ENCODE measurements at regions not wholly inside any gene's neighbourhood (a gene's known extent, or its start where the extent isn't known, plus 50 kb on each side); places are given as distances from the start of the nearest gene placed in this dataset.

DNA sequence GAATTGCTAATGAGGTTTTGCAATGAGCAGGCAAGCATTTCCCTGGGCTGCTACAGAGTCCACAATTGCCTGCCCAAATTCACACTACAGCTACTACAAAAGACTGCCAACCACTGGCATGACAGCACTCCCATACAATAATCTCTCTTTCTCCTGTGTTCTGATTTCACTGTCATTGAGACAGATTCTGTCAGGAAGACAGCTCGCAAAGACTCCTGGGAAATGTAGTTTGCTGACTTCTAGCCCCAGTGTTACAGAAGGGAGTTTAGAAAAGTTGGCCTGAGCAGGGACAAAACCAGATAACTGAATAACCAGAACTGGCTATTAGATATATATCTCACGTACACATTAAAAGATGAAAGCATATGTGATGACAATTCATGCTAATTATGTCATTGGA is 1231.3 kb upstream of the PRKX start:
- H3K9ac ChIP-seq (ENCODE audit: low read depth, low read length, poor library complexity, severe bottlenecking) = no peak overlapping the region
- H3K9me3 ChIP-seq (ENCODE audit: insufficient read depth, low read depth, low read length) = no peaks in the 10 kb centered on the region
- H3K4me3 ChIP-seq (ENCODE audit: low read length, poor library complexity, severe bottlenecking) = no peak overlapping the region
- no peaks in the 10 kb centered on the region for H3K36me3 ChIP-seq (ENCODE audit: insufficient read depth, low read length)
- no peaks in the 10 kb centered on the region for H3K79me2 ChIP-seq (ENCODE audit: insufficient read depth, low read length)
- H3K4me2 ChIP-seq (ENCODE audit: low read depth, low read length, poor library complexity, severe bottlenecking) = no peak overlapping the region
- H3K27me3 ChIP-seq (ENCODE audit: insufficient read depth, low read length, poor library complexity, severe bottlenecking) = no peaks in the 10 kb centered on the region
- no peak overlapping the region for H2AFZ ChIP-seq (ENCODE audit: low read length)
- H3F3A ChIP-seq (ENCODE audit: low read depth) = no peaks in the 10 kb centered on the region
- no peaks in the 10 kb centered on the region for H4K20me1 ChIP-seq (ENCODE audit: insufficient read depth, low read length, poor library complexity, severe bottlenecking)
- no peak for TF ChIP-seq EZH2phosphoT487 (IDR thresholded peaks at IDR 0.05; ENCODE audit: borderline replicate concordance)
- TF ChIP-seq, protein P1, sequence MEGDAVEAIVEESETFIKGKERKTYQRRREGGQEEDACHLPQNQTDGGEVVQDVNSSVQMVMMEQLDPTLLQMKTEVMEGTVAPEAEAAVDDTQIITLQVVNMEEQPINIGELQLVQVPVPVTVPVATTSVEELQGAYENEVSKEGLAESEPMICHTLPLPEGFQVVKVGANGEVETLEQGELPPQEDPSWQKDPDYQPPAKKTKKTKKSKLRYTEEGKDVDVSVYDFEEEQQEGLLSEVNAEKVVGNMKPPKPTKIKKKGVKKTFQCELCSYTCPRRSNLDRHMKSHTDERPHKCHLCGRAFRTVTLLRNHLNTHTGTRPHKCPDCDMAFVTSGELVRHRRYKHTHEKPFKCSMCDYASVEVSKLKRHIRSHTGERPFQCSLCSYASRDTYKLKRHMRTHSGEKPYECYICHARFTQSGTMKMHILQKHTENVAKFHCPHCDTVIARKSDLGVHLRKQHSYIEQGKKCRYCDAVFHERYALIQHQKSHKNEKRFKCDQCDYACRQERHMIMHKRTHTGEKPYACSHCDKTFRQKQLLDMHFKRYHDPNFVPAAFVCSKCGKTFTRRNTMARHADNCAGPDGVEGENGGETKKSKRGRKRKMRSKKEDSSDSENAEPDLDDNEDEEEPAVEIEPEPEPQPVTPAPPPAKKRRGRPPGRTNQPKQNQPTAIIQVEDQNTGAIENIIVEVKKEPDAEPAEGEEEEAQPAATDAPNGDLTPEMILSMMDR (conservative IDR thresholded peaks at IDR 0.05; ENCODE audit: low read length) = no peak
- H3K9me2 ChIP-seq (replicated peaks; ENCODE audit: low read depth, low read length) = no peaks in the 10 kb centered on the region
- no peaks in the 10 kb centered on the region for H3K4me1 ChIP-seq (ENCODE audit: insufficient read depth, low read length, poor library complexity, severe bottlenecking)

DNA sequence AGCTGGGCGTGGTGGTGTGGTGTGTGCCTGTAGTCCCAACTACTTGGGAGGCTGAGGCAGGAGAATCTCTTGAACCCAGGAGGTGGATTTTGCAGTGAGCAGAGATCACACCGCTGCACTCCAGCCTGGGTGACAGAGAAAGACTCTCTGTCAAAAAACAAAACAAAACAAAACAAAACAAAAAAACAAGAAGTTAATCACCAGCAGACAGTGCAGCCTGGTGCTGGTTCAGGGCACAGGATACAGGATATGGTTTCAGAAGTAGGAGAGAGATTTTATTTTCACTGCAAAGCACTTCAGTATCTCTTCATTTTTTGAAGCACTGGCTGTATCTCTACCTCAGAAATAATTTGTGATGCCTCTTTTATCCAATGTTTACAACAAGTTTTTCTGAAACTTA is 1222.9 kb upstream of the PRKX start:
- no peaks in the 10 kb centered on the region for H4K20me1 ChIP-seq (ENCODE audit: insufficient read depth, low read length, poor library complexity, severe bottlenecking)
- no peaks in the 10 kb centered on the region for H3K79me2 ChIP-seq (ENCODE audit: insufficient read depth, low read length)
- H3F3A ChIP-seq (ENCODE audit: low read depth) = no peaks in the 10 kb centered on the region
- H3K36me3 ChIP-seq (ENCODE audit: insufficient read depth, low read length) = no peaks in the 10 kb centered on the region
- no peak overlapping the region for H3K4me2 ChIP-seq (ENCODE audit: low read depth, low read length, poor library complexity, severe bottlenecking)
- no peaks in the 10 kb centered on the region for H3K9me3 ChIP-seq (ENCODE audit: insufficient read depth, low read depth, low read length)
- H3K9me2 ChIP-seq (replicated peaks; ENCODE audit: low read depth, low read length) = no peaks in the 10 kb centered on the region
- no peak overlapping the region for H2AFZ ChIP-seq (ENCODE audit: low read length)
- no peak for TF ChIP-seq EZH2phosphoT487 (IDR thresholded peaks at IDR 0.05; ENCODE audit: borderline replicate concordance)
- TF ChIP-seq, protein P1 (conservative IDR thresholded peaks at IDR 0.05; ENCODE audit: low read length) = no peak
- H3K4me1 ChIP-seq (ENCODE audit: insufficient read depth, low read length, poor library complexity, severe bottlenecking) = no peaks in the 10 kb centered on the region
- H3K4me3 ChIP-seq (ENCODE audit: low read length, poor library complexity, severe bottlenecking) = no peak overlapping the region
- no peaks in the 10 kb centered on the region for H3K27me3 ChIP-seq (ENCODE audit: insufficient read depth, low read length, poor library complexity, severe bottlenecking)
- H3K9ac ChIP-seq (ENCODE audit: low read depth, low read length, poor library complexity, severe bottlenecking) = no peak overlapping the region

DNA sequence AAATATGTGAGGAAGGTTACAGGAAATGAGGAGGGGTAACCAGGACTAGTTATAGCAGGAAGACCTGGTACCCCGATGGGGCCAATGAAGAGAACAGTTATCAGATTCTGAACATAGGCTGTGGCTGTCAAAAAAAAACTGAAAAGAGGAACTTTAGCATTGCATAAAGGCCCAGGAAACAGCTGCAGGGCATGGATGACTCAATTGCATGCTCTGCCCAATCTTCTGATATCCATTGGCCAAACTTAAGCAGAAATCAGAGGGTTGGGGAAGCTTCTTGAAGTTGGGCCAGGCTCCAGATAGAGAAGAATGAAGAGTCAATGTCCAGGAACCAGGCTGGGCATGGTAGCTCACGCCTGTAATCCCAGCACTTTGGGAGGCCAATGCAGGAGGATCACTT is 1222.4 kb upstream of the PRKX start:
- Histone ChIP-seq H3K79me2 (ENCODE audit: insufficient read depth, low read length) (no peaks in the 10 kb centered on the region), H3F3A (ENCODE audit: low read depth) (no peaks in the 10 kb centered on the region), H3K4me3 (ENCODE audit: low read length, poor library complexity, severe bottlenecking) (no peak overlapping the region), H2AFZ (ENCODE audit: low read length) (no peak overlapping the region), H3K9me2 (replicated peaks; ENCODE audit: low read depth, low read length) (no peaks in the 10 kb centered on the region), H4K20me1 (ENCODE audit: insufficient read depth, low read length, poor library complexity, severe bottlenecking) (no peaks in the 10 kb centered on the region), H3K36me3 (ENCODE audit: insufficient read depth, low read length) (no peaks in the 10 kb centered on the region), H3K9ac (ENCODE audit: low read depth, low read length, poor library complexity, severe bottlenecking) (no peak overlapping the region), H3K27me3 (ENCODE audit: insufficient read depth, low read length, poor library complexity, severe bottlenecking) (no peaks in the 10 kb centered on the region), H3K9me3 (ENCODE audit: insufficient read depth, low read depth, low read length) (no peaks in the 10 kb centered on the region), H3K4me1 (ENCODE audit: insufficient read depth, low read length, poor library complexity, severe bottlenecking) (no peaks in the 10 kb centered on the region), H3K4me2 (ENCODE audit: low read depth, low read length, poor library complexity, severe bottlenecking) (no peak overlapping the region)
- TF ChIP-seq, protein P1 (conservative IDR thresholded peaks at IDR 0.05; ENCODE audit: low read length) = no peak
- no peak for TF ChIP-seq EZH2phosphoT487 (IDR thresholded peaks at IDR 0.05; ENCODE audit: borderline replicate concordance)

Measured in Loucy (cell line).